DMS153 treated with DMSO at 0.1 percent for 48 hours (cell line): ENCODE measurements at regions not wholly inside any gene's neighbourhood (a gene's known extent, or its start where the extent isn't known, plus 50 kb on each side); places are given as distances from the start of the nearest gene placed in this dataset.

ENCODE experiments used
- DNase-seq: peaks from one replicate; lab custom pipeline; 2025; ENCODE audit not compliant: unreplicated experiment; lab: John Stamatoyannopoulos, UW

GRCh38 chr2:217482056-217482710, 520.6 kb downstream of the TNS1 start:
- DNase-seq: no peak

- no peak for DNase-seq
These were observed 521.2 kb downstream of the TNS1 start for GRCh38 chr2:217481577-217481976.

- no peak for DNase-seq
These were observed 523.2 kb downstream of the TNS1 start for GRCh38 chr2:217479566-217479965.

- no peak for DNase-seq
These were observed 523.9 kb downstream of the TNS1 start for GRCh38 chr2:217478831-217479455.

- DNase-seq: no peak
These were observed 525.2 kb downstream of the TNS1 start for GRCh38 chr2:217477583-217477982.

- no peak for DNase-seq
These were observed 527.0 kb downstream of the TNS1 start for GRCh38 chr2:217475791-217476190.

GRCh38 chr2:217475101-217475500, 527.7 kb downstream of the TNS1 start:
- DNase-seq: no peak

- no peak for DNase-seq
These were observed 531.5 kb downstream of the TNS1 start for GRCh38 chr2:217471319-217471718.

- DNase-seq: no peak
These were observed 533.5 kb downstream of the TNS1 start for GRCh38 chr2:217469203-217469810.

GRCh38 chr2:217468042-217468830, 534.6 kb downstream of the TNS1 start:
- DNase-seq: no peak

- no peak for DNase-seq
These were observed 535.5 kb downstream of the TNS1 start for GRCh38 chr2:217467331-217467730.

- no peak for DNase-seq
These were observed 536.0 kb downstream of the TNS1 start for GRCh38 chr2:217466805-217467204.

- no peak for DNase-seq
These were observed 536.7 kb downstream of the TNS1 start for GRCh38 chr2:217466104-217466503.

GRCh38 chr2:217465100-217465499, 537.7 kb downstream of the TNS1 start:
- DNase-seq: no peak

GRCh38 chr2:217463402-217464075, 539.3 kb downstream of the TNS1 start:
- DNase-seq: no peak

- no peak for DNase-seq
These were observed 540.7 kb downstream of the TNS1 start for GRCh38 chr2:217462121-217462520.

- no peak for DNase-seq
These were observed 541.1 kb downstream of the TNS1 start for GRCh38 chr2:217461674-217462073.

GRCh38 chr2:217459680-217460405, 543.0 kb downstream of the TNS1 start:
- no peak for DNase-seq

GRCh38 chr2:217459016-217459415, 543.8 kb downstream of the TNS1 start:
- DNase-seq: no peak

GRCh38 chr2:217456016-217456415, 546.8 kb downstream of the TNS1 start:
- no peak for DNase-seq

GRCh38 chr2:217452928-217453327, 549.9 kb downstream of the TNS1 start:
- DNase-seq: no peak
